ENCODE measurements at regions not wholly inside any gene's neighbourhood (a gene's known extent, or its start where the extent isn't known, plus 50 kb on each side); places are given as distances from the start of the nearest gene placed in this dataset.

DNA sequence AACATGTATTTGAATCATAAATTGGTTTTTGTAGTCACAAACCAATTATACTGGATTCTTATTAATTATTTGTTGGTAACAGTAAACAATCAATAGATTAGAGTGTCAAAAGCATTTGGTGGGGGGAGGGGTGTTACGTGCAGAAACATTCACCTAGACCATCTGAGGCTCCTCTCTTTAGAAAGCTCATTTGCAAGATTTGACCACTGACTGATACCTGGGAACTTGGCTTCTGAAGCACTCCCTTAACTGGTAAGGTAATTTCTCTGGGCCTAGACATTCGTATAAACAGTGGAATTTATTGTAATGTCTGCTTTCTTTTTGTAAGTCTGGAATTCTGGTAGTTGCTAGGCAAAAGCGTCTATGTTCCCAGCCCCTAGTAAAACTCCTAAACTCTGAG is 243.8 kb upstream of the GBE1 start:
- TF ChIP-seq, protein P1, sequence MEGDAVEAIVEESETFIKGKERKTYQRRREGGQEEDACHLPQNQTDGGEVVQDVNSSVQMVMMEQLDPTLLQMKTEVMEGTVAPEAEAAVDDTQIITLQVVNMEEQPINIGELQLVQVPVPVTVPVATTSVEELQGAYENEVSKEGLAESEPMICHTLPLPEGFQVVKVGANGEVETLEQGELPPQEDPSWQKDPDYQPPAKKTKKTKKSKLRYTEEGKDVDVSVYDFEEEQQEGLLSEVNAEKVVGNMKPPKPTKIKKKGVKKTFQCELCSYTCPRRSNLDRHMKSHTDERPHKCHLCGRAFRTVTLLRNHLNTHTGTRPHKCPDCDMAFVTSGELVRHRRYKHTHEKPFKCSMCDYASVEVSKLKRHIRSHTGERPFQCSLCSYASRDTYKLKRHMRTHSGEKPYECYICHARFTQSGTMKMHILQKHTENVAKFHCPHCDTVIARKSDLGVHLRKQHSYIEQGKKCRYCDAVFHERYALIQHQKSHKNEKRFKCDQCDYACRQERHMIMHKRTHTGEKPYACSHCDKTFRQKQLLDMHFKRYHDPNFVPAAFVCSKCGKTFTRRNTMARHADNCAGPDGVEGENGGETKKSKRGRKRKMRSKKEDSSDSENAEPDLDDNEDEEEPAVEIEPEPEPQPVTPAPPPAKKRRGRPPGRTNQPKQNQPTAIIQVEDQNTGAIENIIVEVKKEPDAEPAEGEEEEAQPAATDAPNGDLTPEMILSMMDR (IDR thresholded peaks at IDR 0.05 in 4 of 5, conservative IDR thresholded peaks at IDR 0.05 in 1 of 5): no peak
- TF ChIP-seq POLR2A (IDR thresholded peaks at IDR 0.05): no peak
